ENCODE measurements at regions not wholly inside any gene's neighbourhood (a gene's known extent, or its start where the extent isn't known, plus 50 kb on each side); places are given as distances from the start of the nearest gene placed in this dataset.

DNA sequence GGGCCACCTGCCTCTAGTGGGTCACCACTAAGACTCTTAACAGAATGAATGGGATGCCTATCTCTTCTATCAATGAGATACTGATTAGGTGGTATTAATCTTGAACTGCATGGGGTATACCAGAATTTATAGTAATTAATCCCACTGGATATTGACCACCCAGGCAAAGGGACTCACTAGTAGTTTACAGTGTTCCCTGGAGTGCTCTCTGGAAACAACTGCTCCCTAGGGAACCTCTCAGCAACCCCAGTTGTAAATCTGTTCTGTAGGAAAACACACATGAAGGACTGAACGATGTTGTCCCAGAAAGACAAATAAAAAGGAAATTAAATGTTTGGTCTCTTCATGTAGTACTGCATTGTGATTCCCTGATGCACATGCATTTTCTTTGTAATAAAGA lies 430.5 kb downstream of the HLX start:
- no peak for DNase-seq

DNA sequence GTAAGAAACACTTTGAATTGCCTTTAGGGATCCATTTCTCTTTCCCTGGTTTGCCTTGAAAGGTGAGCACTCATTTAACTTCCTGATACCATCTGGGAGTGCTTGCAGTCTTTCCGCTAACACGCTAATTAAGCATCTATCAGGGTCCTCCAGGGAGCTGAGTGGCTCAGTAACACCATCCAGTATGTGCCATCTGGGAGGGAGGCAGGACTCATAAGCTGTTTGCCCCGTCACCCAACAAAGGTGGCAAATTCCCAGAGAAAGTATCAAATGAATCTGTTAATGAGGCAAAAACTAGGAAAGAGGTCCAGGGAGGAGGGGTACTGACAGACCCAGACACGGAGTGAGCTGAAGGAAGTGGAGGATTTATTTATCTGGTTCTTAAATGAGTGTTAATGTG lies 430.9 kb downstream of the HLX start:
- no peak for DNase-seq

DNA sequence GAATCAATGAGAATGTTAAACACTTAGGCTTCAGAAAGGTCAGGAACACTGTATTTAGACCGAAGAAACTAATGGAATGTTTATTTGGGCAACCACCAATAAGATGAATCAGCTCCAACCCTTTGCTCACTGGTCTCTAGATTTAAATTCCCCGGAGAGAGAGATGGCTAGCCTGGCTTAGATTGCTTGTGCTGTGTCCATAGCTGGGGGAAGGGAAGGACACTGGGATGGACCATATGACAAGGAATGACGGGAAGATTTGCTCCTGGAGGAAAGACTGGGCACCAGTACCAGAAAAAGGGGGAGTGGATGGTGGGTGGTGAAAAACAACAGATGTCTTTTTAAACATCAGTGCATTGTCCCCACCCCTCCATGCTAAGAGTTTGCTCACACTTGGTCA lies 426.6 kb downstream of the DUSP10 start:
- DNase-seq = no peak

DNA sequence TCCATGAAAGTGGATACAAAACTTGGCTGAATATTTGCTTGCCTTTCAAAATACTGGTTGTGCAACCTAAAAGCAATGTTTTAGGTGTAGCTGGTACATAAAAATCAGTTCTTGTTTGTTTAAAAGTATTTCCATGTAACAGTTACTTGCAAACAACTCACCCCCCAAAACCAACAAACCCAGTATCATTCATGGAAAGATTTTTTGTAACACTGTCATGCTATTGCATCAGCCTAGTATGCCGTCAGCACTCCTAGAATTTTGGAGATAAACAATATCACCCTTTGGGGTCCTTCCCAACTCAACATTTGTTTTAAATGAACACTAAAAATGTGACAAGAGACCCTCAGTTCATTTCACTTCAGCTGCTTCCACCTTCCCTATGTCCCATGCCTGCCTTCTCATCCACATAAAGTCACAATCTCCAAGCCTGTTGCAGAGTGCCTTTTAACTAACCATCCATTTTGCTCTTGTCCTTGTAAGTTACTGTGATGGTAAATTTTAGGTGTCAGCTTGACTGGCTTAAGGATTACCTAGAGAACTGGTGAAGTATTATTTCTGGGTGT lies 425.3 kb downstream of the DUSP10 start:
- DNase-seq = no peak

GRCh38 chr1:221317537-221317936 lies 424.4 kb downstream of the DUSP10 start:
- DNase-seq = no peak

- no peak for DNase-seq
Observed at GRCh38 chr1:221327954-221328353, 413.9 kb downstream of the DUSP10 start.

DNA sequence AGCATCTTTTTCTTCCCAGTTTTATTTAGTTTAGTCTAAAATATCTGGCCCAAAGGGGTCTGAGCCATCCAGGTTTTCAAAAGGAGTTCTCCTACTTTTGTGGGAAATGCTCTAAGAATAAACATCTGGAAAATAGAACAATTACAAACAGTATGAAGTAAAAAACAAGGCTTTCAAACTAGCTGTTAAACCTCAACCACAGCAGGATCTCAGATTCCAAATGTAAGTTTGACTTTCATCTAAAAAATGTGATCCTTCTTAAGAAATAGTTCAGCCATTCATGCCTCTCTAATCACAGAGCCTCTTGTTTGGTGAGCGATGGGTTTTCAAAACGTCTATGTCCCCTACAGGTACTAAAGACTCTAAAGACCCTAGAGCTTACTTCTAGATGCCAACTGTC lies 413.5 kb downstream of the DUSP10 start:
- no peak for DNase-seq

- no peak for DNase-seq
Observed at GRCh38 chr1:221331273-221332183, 410.4 kb downstream of the DUSP10 start.

- DNase-seq = no peak
Observed at GRCh38 chr1:221334062-221334461, 407.8 kb downstream of the DUSP10 start.

GRCh38 chr1:221335161-221336101 lies 406.5 kb downstream of the DUSP10 start:
- no peak for DNase-seq

DNA sequence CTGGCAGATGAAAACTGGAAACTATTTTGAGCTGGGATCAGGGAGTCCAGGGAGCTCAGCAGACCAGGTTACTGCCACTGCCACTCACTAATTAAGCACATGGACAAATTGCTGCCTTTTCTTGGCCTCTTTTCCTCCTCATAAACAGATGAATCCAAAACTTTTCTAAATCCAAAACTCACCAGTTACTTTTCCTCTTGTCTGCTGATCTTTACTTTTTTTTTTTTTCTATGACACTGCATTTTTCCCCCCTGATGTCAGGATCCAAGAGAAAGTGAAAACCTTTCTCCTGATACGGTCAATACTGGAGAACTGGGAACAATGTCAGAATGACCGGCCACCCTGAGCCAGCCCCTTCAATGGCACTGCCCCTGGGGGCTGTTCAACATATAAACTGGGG lies 405.8 kb downstream of the DUSP10 start:
- no peak for DNase-seq

GRCh38 chr1:221337106-221337505 lies 404.8 kb downstream of the DUSP10 start:
- no peak for DNase-seq

DNA sequence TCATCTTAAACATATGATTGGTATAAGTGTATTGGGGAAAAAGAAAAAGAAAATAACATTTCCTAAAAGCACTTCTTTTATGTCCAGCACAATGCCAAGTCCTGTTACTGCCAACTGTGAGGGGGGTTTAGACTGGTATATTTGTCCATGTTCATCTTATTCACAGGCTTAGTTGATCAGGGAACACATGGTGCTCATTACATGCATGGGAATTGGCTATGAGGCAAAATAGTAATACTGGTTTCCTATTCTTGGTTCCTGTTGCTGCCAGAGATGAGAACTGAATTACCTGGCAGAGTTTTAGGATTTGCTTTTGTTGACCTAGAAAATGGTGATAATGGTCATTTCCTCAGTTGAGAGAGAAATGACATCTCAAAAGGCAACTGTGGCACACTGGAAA lies 398.8 kb downstream of the DUSP10 start:
- DNase-seq = no peak

- no peak for DNase-seq
Observed at GRCh38 chr1:221343607-221344006, 398.3 kb downstream of the DUSP10 start.

DNA sequence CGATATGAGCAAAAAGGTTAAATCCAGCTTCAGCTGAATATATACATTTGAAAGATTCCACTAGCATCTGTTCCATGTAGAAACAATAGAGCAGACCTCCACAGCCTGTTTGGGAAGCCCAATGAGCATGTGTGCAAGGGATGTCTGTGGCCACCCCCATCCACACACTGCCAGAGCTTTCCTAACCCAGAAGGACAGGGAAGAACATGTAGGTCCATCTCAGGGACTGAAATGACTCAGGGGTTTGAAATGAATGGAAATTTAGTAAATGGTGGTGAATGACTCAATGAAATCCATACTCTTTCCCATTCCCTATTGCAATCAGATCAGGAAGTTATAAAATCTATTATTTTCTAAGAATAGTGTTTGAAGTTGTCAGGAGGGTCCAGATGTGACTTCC lies 397.2 kb downstream of the DUSP10 start:
- DNase-seq = no peak

- no peak for DNase-seq
Observed at GRCh38 chr1:221347706-221348105, 394.2 kb downstream of the DUSP10 start.

DNA sequence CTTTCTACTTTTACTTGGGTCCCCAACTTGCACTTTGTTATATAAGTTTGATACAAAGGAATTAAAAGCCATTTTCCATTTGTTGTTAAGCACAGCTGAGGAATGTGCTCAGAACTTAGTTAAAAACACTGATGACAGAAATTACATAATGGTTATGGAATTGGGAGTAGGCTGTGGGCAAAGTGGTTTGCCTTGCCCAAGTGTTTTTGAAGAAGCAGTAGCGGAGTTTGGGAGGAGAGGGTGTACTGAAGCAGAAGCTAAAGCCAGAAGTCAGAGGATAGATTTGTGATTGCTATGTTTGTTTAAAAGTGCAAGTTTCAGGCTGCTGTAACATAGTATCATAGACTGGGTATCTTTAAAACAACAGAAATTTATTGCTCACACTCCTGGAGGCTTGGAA lies 391.8 kb downstream of the DUSP10 start:
- DNase-seq = no peak

GRCh38 chr1:221356693-221357092 lies 385.2 kb downstream of the DUSP10 start:
- no peak for DNase-seq

DNA sequence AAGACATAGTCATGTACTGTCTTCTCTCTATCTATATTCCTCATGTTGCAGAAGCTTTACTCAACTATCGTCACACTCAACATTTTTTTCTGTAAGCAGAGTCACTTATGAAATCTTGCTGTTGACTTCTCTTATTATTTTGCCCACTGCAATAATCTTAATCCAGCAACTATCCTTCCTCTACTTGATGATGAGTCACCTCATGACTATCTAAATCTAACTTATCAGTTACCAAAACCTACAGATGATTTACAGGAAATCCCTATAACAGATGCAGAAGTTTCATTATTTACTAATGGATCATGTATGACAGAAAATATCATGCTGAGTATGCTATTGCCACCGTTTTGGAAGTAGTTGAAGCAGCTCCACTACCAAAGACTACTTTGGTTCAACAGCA lies 378.9 kb downstream of the DUSP10 start:
- no peak for DNase-seq

- DNase-seq = no peak
Observed at GRCh38 chr1:221366495-221367110, 375.3 kb downstream of the DUSP10 start.

- no peak for DNase-seq
Observed at GRCh38 chr1:221371705-221372104, 370.2 kb downstream of the DUSP10 start.

DNA sequence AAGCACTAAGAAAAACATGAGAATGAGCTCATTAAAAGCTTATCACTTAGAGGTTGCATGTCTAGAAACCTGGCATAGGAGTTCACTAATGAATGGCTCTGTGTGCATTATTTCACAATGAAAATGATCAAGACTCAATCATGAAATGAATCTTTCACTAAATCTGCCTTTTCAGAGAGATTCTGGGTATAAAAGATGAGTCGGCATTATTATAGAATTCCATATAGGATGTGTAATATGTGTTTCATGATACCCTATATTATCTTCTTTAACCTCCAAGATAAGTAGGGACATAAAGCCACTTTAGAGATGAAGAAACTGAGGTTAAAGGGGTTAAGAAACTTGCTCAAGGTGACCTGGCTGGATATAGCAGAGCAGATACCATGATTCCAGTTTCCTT lies 368.1 kb downstream of the DUSP10 start:
- no peak for DNase-seq

GRCh38 chr1:221376286-221376685 lies 365.6 kb downstream of the DUSP10 start:
- DNase-seq = no peak
